ENCODE measurements at regions not wholly inside any gene's neighbourhood (a gene's known extent, or its start where the extent isn't known, plus 50 kb on each side); places are given as distances from the start of the nearest gene placed in this dataset.

DNA sequence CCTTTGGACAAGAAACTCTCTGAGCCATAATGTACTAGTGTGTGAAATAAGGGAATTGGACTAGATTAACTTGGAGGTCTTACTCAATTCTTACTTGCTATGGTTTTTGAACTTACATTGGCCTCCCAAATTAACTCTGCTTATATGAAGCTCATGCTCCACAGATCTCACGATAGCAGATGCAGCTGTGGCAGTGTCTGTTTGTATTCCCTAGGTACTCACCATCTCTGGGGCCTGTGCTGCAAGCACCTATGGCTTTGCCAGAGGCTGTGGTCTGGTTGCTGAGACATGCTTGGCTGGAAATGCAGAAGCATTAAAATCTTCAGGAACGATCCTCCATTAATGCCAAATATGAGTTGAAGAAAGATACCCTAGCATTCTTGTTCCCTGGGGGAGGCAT is 112.8 kb downstream of the MSL3 start:
- TF ChIP-seq, protein P1, sequence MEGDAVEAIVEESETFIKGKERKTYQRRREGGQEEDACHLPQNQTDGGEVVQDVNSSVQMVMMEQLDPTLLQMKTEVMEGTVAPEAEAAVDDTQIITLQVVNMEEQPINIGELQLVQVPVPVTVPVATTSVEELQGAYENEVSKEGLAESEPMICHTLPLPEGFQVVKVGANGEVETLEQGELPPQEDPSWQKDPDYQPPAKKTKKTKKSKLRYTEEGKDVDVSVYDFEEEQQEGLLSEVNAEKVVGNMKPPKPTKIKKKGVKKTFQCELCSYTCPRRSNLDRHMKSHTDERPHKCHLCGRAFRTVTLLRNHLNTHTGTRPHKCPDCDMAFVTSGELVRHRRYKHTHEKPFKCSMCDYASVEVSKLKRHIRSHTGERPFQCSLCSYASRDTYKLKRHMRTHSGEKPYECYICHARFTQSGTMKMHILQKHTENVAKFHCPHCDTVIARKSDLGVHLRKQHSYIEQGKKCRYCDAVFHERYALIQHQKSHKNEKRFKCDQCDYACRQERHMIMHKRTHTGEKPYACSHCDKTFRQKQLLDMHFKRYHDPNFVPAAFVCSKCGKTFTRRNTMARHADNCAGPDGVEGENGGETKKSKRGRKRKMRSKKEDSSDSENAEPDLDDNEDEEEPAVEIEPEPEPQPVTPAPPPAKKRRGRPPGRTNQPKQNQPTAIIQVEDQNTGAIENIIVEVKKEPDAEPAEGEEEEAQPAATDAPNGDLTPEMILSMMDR (IDR thresholded peaks at IDR 0.05) = no peak
- no peak for TF ChIP-seq POLR2A (IDR thresholded peaks at IDR 0.05)
- no peak for TF ChIP-seq POLR2AphosphoS5 (IDR thresholded peaks at IDR 0.05)
